Liver (tissue), 3 donors: ENCODE measurements at regions not wholly inside any gene's neighbourhood (a gene's known extent, or its start where the extent isn't known, plus 50 kb on each side); places are given as distances from the start of the nearest gene placed in this dataset.

Source experiments
- EGR1 ChIP-seq, 2 donors: IDR thresholded peaks; 2 replicates each; pipeline ENCODE4 v1.6.1; 2016 to 2018; ENCODE audit warnings: antibody characterized with exemption in 2 of 2, low read depth in 2 of 2
- GABPA ChIP-seq, 2 donors: IDR thresholded peaks in 1 of 2; conservative IDR thresholded peaks in 1 of 2; 2 replicates each; pipeline ENCODE4 v1.6.1; 2016; ENCODE audit warnings: antibody characterized with exemption in 2 of 2, mild to moderate bottlenecking in 1 of 2, moderate library complexity in 1 of 2
- HNF4A ChIP-seq, 2 donors: conservative IDR thresholded peaks; 2 replicates each; pipeline ENCODE4 v1.6.1; 2016; ENCODE audit warnings: antibody characterized with exemption in 2 of 2, mild to moderate bottlenecking in 2 of 2
- NR2F2 ChIP-seq: IDR thresholded peaks from 2 replicates; pipeline ENCODE4 v1.6.1; 2016; ENCODE audit warnings: antibody characterized with exemption
- SP1 ChIP-seq: IDR thresholded peaks from 2 replicates; pipeline ENCODE4 v1.6.1; 2018; ENCODE audit warnings: antibody characterized with exemption, mild to moderate bottlenecking
- TAF1 ChIP-seq: conservative IDR thresholded peaks from 2 replicates; pipeline ENCODE4 v1.6.1; 2016; ENCODE audit warnings: antibody characterized with exemption, mild to moderate bottlenecking
- TF ChIP-seq, protein P1 (sequence below): IDR thresholded peaks from 2 replicates; pipeline ENCODE4 v1.6.1; 2016; ENCODE audit warnings: antibody characterized with exemption
- TF ChIP-seq, protein P2 (sequence below): IDR thresholded peaks from 2 replicates; pipeline ENCODE4 v1.6.1; 2016; ENCODE audit warnings: antibody characterized with exemption
- TF ChIP-seq, protein P3 (sequence below): fragments of 150-350 bp; IDR thresholded peaks from 2 replicates; pipeline ENCODE4 v1.5.1; 2017; ENCODE audit warnings: improper control_type of control experiment, low read depth, low read length; ENCODE audit not compliant: missing input control
- TF ChIP-seq, protein P4 (sequence below): IDR thresholded peaks from 2 replicates; pipeline ENCODE4 v1.6.1; 2016; ENCODE audit warnings: antibody characterized with exemption
- TF ChIP-seq, protein P5 (sequence below): IDR thresholded peaks from 2 replicates; pipeline ENCODE4 v1.6.1; 2016; ENCODE audit warnings: antibody characterized with exemption, mild to moderate bottlenecking
- donor health status: healthy.
- donor health status: healthy.

DNA sequence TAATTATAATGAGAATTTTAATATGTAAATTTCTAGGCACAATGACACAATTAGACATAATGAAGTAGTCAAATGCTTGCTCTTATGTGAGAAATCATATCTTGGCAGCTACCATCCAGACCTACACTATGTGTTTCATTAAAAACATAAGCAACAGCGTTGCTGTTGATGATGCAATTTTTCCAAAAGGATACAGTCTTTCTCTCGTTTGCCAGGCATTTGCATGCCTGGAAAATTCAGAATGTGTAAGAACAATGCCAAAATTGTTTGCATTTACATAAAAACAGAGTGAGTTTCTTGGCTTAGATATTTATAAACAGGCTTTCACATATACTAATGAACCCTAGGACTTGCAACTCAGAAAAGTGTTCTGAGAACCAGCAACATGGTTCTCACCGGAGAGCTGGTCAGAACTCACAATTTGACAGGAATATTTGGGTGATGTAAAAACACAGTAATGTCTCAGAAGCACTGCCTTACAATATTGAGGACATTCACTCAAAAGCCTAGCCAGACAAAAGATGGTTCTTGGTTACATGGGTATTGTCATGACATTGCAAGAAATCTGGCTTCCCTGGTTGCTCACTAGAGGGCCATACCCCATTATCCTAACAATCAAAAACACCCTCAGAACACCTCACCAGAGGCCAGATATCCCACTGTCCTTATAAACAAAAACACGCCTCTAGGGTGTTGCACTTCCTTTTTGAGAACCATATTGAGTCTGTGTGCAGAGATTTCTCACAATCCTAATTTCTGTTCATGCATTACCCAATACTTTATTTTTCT lies 1029.0 kb upstream of the AGA start:
- TF ChIP-seq, protein P1, sequence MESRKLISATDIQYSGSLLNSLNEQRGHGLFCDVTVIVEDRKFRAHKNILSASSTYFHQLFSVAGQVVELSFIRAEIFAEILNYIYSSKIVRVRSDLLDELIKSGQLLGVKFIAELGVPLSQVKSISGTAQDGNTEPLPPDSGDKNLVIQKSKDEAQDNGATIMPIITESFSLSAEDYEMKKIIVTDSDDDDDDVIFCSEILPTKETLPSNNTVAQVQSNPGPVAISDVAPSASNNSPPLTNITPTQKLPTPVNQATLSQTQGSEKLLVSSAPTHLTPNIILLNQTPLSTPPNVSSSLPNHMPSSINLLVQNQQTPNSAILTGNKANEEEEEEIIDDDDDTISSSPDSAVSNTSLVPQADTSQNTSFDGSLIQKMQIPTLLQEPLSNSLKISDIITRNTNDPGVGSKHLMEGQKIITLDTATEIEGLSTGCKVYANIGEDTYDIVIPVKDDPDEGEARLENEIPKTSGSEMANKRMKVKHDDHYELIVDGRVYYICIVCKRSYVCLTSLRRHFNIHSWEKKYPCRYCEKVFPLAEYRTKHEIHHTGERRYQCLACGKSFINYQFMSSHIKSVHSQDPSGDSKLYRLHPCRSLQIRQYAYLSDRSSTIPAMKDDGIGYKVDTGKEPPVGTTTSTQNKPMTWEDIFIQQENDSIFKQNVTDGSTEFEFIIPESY: no peak
- TF ChIP-seq, protein P2, sequence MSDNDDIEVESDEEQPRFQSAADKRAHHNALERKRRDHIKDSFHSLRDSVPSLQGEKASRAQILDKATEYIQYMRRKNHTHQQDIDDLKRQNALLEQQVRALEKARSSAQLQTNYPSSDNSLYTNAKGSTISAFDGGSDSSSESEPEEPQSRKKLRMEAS: no peak
- TF ChIP-seq, protein P3, sequence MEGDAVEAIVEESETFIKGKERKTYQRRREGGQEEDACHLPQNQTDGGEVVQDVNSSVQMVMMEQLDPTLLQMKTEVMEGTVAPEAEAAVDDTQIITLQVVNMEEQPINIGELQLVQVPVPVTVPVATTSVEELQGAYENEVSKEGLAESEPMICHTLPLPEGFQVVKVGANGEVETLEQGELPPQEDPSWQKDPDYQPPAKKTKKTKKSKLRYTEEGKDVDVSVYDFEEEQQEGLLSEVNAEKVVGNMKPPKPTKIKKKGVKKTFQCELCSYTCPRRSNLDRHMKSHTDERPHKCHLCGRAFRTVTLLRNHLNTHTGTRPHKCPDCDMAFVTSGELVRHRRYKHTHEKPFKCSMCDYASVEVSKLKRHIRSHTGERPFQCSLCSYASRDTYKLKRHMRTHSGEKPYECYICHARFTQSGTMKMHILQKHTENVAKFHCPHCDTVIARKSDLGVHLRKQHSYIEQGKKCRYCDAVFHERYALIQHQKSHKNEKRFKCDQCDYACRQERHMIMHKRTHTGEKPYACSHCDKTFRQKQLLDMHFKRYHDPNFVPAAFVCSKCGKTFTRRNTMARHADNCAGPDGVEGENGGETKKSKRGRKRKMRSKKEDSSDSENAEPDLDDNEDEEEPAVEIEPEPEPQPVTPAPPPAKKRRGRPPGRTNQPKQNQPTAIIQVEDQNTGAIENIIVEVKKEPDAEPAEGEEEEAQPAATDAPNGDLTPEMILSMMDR: no peak
- TF ChIP-seq GABPA (IDR thresholded peaks at IDR 0.05 in 1 of 2, conservative IDR thresholded peaks at IDR 0.05 in 1 of 2) (no peak), NR2F2 (no peak), TAF1 (no peak), HNF4A (conservative IDR thresholded peaks at IDR 0.05) (no peak), SP1 (no peak), EGR1 (IDR thresholded peaks at IDR 0.05; ENCODE audit: low read depth in 2 of 2) (no peak)
- TF ChIP-seq, protein P4, sequence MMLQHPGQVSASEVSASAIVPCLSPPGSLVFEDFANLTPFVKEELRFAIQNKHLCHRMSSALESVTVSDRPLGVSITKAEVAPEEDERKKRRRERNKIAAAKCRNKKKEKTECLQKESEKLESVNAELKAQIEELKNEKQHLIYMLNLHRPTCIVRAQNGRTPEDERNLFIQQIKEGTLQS: no peak
- TF ChIP-seq, protein P5, sequence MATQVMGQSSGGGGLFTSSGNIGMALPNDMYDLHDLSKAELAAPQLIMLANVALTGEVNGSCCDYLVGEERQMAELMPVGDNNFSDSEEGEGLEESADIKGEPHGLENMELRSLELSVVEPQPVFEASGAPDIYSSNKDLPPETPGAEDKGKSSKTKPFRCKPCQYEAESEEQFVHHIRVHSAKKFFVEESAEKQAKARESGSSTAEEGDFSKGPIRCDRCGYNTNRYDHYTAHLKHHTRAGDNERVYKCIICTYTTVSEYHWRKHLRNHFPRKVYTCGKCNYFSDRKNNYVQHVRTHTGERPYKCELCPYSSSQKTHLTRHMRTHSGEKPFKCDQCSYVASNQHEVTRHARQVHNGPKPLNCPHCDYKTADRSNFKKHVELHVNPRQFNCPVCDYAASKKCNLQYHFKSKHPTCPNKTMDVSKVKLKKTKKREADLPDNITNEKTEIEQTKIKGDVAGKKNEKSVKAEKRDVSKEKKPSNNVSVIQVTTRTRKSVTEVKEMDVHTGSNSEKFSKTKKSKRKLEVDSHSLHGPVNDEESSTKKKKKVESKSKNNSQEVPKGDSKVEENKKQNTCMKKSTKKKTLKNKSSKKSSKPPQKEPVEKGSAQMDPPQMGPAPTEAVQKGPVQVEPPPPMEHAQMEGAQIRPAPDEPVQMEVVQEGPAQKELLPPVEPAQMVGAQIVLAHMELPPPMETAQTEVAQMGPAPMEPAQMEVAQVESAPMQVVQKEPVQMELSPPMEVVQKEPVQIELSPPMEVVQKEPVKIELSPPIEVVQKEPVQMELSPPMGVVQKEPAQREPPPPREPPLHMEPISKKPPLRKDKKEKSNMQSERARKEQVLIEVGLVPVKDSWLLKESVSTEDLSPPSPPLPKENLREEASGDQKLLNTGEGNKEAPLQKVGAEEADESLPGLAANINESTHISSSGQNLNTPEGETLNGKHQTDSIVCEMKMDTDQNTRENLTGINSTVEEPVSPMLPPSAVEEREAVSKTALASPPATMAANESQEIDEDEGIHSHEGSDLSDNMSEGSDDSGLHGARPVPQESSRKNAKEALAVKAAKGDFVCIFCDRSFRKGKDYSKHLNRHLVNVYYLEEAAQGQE: no peak
